ENCODE measurements at regions not wholly inside any gene's neighbourhood (a gene's known extent, or its start where the extent isn't known, plus 50 kb on each side); places are given as distances from the start of the nearest gene placed in this dataset.
"Not testable (repeated sequence)": the region's sequence is repeated elsewhere in the genome, so short reads cannot be mapped to it uniquely, and the experiment has no call there.

DNA sequence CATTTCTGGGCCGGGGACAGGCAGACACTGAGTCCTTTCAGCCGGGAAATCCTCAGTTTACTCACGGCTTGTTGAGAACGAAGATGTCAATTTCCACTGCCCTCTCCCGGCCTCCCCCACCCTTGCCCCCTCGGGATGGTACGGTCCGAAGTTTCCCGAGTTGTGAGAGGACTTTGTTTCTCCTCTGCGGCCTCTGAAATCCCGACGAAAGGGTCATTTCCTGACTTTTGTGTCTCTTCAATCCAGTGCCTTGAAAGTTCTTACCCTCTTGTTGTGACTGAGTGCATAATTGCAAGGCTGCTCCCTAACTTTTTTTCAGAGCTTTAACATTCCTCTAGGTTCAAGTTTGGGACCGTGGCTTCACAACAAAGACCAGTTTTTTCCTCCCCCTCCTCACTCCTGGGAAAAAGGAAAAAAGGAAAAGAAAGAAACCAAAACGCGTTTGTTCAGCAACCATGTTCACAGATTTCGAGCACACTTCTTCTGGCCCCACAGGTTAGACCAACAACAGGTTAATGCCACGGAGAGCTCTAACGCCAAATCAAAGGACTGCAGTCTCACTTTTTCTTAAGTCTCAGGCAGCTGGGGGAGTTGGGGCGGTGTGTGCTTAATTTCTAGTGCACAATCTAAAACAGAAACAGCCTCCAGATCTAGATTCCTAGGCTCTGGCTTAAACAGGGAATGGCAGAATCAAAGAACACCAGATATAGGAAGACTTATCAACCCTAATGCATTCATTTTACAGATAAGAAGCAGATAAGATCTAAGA is 138.9 kb downstream of the TMCO5A start:
- DNase-seq, result no peak

GRCh38 chr15:38074029-38074428 is 139.6 kb downstream of the TMCO5A start:
- no peak for DNase-seq

- DNase-seq, result no peak
Measured at GRCh38 chr15:38075466-38075865, 141.0 kb downstream of the TMCO5A start.

- DNase-seq, result no peak
Measured at GRCh38 chr15:38076786-38077185, 142.3 kb downstream of the TMCO5A start.

- no peak for DNase-seq
Measured at GRCh38 chr15:38079236-38079635, 144.8 kb downstream of the TMCO5A start.

GRCh38 chr15:38080651-38081275 is 146.3 kb downstream of the TMCO5A start:
- no peak for DNase-seq

- no peak for DNase-seq
Measured at GRCh38 chr15:38084289-38084688, 149.8 kb downstream of the TMCO5A start.

DNA sequence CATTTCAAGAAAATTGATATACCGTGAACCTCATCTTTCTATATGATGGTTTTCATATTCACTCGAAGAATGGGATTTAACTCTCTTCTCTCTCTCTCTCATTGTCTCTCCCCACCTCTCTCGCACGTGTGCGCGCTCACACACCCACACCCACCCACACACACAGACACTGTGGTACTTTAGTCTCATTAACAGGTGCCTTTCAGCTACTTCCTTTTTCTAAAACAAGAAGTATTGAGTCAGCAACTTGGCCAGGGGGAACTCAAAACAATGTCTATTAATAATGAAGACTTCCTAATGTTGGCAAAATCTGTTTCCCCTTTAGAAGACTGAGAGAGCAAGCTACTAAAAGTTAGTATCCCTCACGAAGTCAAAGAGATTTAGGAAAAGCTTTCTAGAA is 150.7 kb downstream of the TMCO5A start:
- peak; percentile 6 for DNase-seq

GRCh38 chr15:38085931-38086568 is 151.6 kb downstream of the TMCO5A start:
- DNase-seq, result no peak

- no peak for DNase-seq
Measured at GRCh38 chr15:38086611-38087010, 152.2 kb downstream of the TMCO5A start.

- DNase-seq, result no peak
Measured at GRCh38 chr15:38088971-38089370, 154.5 kb downstream of the TMCO5A start.

DNA sequence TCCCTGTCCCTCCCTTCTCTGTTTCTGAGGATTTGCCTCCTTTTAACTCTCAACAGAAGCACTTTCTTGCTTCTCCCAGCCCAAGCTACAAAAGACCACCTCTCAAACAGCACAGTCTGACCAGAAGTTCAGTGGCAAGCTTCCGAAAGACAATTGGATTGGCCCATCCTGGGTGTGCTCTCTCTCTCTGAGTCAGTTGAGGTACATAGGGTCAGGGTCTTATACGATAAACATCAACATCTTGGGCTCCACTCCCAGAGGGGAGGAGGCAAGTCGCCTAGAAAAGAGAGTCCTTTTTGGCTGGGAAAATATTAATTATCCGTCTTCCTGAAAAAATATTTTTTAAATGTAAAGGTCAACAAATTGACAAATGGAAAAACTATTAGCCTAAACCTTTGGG is 155.8 kb downstream of the TMCO5A start:
- DNase-seq, result no peak

DNA sequence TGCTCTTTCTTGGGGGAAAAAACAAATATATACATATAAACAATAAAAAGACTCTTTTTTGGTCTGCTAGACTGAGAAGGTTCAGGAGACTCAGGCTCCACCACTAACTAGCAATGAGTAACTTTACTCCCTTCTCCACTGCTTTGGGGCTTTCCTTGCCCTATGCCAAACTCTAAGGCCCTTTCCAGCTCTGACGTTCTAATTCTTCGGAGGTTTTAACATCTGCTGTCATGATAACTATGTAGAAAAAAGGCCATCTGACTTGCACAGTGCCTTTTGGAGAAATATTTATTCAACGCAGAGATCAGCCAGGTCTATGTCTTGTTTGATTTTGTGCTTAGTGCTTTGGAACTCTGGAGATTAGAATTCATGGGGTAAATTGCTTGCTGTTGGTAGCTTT is 156.2 kb downstream of the TMCO5A start:
- DNase-seq, result no peak

GRCh38 chr15:38091078-38091645 is 156.7 kb downstream of the TMCO5A start:
- no peak for DNase-seq

DNA sequence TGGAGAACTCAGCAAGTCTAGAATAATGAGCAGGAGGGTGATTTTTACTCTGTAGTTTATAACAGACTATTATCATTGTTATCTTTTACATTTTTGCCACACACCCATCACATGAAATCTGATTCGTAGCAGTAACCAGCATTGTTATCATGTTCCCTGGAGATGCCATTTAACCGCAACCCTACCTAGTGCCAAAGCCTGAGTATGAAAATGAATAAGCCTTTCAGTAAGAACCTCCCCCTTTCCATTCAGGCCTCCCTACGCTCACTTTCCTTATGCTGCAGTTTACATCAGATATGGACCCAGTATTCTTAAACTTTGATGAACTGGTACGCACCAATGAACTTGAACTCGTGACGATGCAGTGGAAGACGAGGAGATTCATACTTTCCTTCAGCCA is 158.7 kb upstream of the SPRED1 start:
- DNase-seq, result no peak

GRCh38 chr15:38102972-38103371 is 149.7 kb upstream of the SPRED1 start:
- no peak for DNase-seq

DNA sequence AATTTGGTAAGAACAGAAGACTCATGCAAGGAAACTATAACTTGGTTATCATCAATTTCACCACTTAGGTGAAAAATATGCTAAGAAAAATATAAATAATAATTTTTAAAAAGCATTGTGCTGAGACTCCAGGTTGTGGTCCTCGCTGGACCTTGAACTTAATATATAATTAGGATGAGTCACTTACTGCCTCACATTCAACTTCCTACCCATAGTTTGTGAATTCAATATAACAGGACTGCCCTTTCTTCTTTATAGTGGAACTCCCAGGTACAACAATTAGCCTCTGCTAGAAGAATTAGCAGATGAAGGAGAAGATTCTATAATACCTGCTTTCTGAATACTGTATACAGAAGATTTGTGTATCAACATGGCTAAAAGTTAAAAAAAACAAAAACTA is 149.1 kb upstream of the SPRED1 start:
- no peak for DNase-seq

- no peak for DNase-seq
Measured at GRCh38 chr15:38111070-38111469, 141.6 kb upstream of the SPRED1 start.

GRCh38 chr15:38112406-38112805 is 140.2 kb upstream of the SPRED1 start:
- no peak for DNase-seq

GRCh38 chr15:38115121-38115520 is 137.5 kb upstream of the SPRED1 start:
- DNase-seq, result no peak

- DNase-seq, result no peak
Measured at GRCh38 chr15:38117781-38118180, 134.9 kb upstream of the SPRED1 start.

- not testable (repeated sequence) for DNase-seq
Measured at GRCh38 chr15:38119865-38120264, 132.8 kb upstream of the SPRED1 start.

DNA sequence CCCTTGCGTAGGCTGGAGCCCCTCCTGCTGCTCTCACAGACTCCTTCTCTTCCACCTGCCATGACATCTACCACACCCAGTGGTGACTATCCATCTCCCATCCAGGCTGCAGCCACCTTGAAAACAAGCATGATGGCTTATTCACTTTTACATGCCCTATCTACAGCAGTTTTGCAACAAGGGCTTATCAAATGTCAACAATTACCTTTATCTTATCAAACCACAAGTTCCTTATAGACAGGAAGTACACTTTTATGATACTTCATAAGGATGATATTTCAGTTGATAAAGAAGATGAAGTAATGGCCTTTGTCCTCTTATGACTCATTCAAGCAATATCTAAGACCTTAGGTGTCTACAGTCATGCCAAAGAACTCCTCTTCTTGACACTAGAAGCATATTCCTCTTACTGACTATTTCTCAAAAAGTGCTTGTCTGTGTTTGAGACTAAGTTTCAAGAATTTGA is 125.3 kb upstream of the SPRED1 start:
- DNase-seq, result no peak

- DNase-seq, result no peak
Measured at GRCh38 chr15:38128341-38128781, 124.3 kb upstream of the SPRED1 start.
